H1 (cell line): ENCODE measurements at regions not wholly inside any gene's neighbourhood (a gene's known extent, or its start where the extent isn't known, plus 50 kb on each side); places are given as distances from the start of the nearest gene placed in this dataset.

Experiments used
- FOSL1 ChIP-seq: IDR thresholded peaks from 2 replicates; pipeline ENCODE4 v1.6.1; 2011; ENCODE audit warnings: mild to moderate bottlenecking, low read depth, low read length, moderate library complexity; ENCODE audit not compliant: insufficient read depth

- no peak for TF ChIP-seq FOSL1
Measured at GRCh38 chr7:45401851-45402250, 172.3 kb upstream of the ADCY1 start (continued).
